Uterus (tissue), 3 donors: ENCODE measurements at regions not wholly inside any gene's neighbourhood (a gene's known extent, or its start where the extent isn't known, plus 50 kb on each side); places are given as distances from the start of the nearest gene placed in this dataset.

Experiments
- DNase-seq, 2 donors: peaks; one replicate each; pipeline ENCODE4 v3.0.0-alpha.2; 2019 to 2020
- H3K27ac ChIP-seq, 2 donors: fragments of 200-600 bp; sonication (generic); 1 replicate in 1 of 2; 2 replicates in 1 of 2; pipeline ENCODE4 v1.5.1; 2016 to 2018
- H3K27me3 ChIP-seq, 2 donors: fragments of 200-600 bp; sonication (generic); one replicate each; pipeline ENCODE4 v1.5.1; 2018 to 2019; ENCODE audit warnings: control low read depth in 1 of 2
- H3K36me3 ChIP-seq, 2 donors: fragments of 200-600 bp; sonication (generic); one replicate each; pipeline ENCODE4 v1.5.1; 2019; ENCODE audit warnings: control low read depth in 1 of 2
- H3K4me1 ChIP-seq, 2 donors: fragments of 200-600 bp; sonication (generic); one replicate each; pipeline ENCODE4 v1.5.1; 2018 to 2019; ENCODE audit warnings: control low read depth in 1 of 2
- H3K4me3 ChIP-seq, 2 donors: fragments of 200-600 bp; sonication (generic); 1 replicate in 1 of 2; 2 replicates in 1 of 2; pipeline ENCODE4 v1.5.1; 2018 to 2019; ENCODE audit warnings: mild to moderate bottlenecking in 1 of 2
- H3K9me3 ChIP-seq, 2 donors: fragments of 200-600 bp; sonication (generic); one replicate each; pipeline ENCODE4 v1.5.1; 2019; ENCODE audit warnings: control low read depth in 1 of 2
- CTCF ChIP-seq, 4 experiments: fragments of 200-600 bp in 2 of 4; fragments of 450-650 bp in 2 of 4; sonication (generic) in 2 of 4; IDR thresholded peaks; one replicate each; pipeline ENCODE4 v1.5.1; 2016 to 2019; ENCODE audit warnings: antibody characterized with exemption in 4 of 4, mild to moderate bottlenecking in 2 of 4, moderate library complexity in 1 of 4
- POLR2A ChIP-seq, 2 donors: fragments of 450-650 bp; IDR thresholded peaks; one replicate each; pipeline ENCODE4 v1.6.1; 2016; ENCODE audit warnings: antibody characterized with exemption in 2 of 2, mild to moderate bottlenecking in 1 of 2, moderate library complexity in 1 of 2
- intact Hi-C: fragments of 100-400 bp; cut with DNase I; formaldehyde crosslinking; loops from one replicate; pipeline ENCODE4 v1.15.1; 2023; ENCODE audit warnings: low total_unique reads
- donor health status: DM: yes; HTN: yes; CAD: no.

- Histone ChIP-seq H3K4me1 (no peaks in the 10 kb centered on the region), H3K27me3 (no peaks in the 10 kb centered on the region), H3K27ac (no peak overlapping the region), H3K9me3 (no peaks in the 10 kb centered on the region), H3K36me3 (no peaks in the 10 kb centered on the region), H3K4me3 (no peak overlapping the region)
- TF ChIP-seq CTCF (IDR thresholded peaks at IDR 0.05): no peak
- no peak for TF ChIP-seq POLR2A (IDR thresholded peaks at IDR 0.05)
- no peak for DNase-seq
- intact Hi-C loops: no loop called here
Measured at GRCh38 chr22:27501191-27501936, 300.2 kb downstream of the MN1 start.

- Histone ChIP-seq H3K4me3 (no peak overlapping the region), H3K9me3 (no peaks in the 10 kb centered on the region), H3K27ac (no peak overlapping the region), H3K36me3 (no peaks in the 10 kb centered on the region), H3K27me3 (no peaks in the 10 kb centered on the region), H3K4me1 (no peaks in the 10 kb centered on the region)
- TF ChIP-seq POLR2A (IDR thresholded peaks at IDR 0.05): no peak
- TF ChIP-seq CTCF (IDR thresholded peaks at IDR 0.05): no peak
- intact Hi-C loops: no loop called here
- DNase-seq: no peak
Measured at GRCh38 chr22:27502327-27502726, 299.2 kb downstream of the MN1 start.

GRCh38 chr22:27504360-27505253 lies 296.9 kb downstream of the MN1 start:
- Histone ChIP-seq H3K9me3 (no peaks in the 10 kb centered on the region), H3K4me1 (no peaks in the 10 kb centered on the region), H3K36me3 (no peaks in the 10 kb centered on the region), H3K27me3 (no peaks in the 10 kb centered on the region), H3K4me3 (no peak overlapping the region), H3K27ac (no peak overlapping the region)
- DNase-seq: no peak
- TF ChIP-seq CTCF (IDR thresholded peaks at IDR 0.05) (no peak), POLR2A (IDR thresholded peaks at IDR 0.05) (no peak)
- intact Hi-C loops: no loop called here

GRCh38 chr22:27507111-27507611 lies 294.4 kb downstream of the MN1 start:
- no peaks in the 10 kb centered on the region for H3K4me1 ChIP-seq
- H3K4me3 ChIP-seq: no peak overlapping the region
- no peak for DNase-seq
- H3K36me3 ChIP-seq: no peaks in the 10 kb centered on the region
- TF ChIP-seq CTCF (IDR thresholded peaks at IDR 0.05) (no peak), POLR2A (IDR thresholded peaks at IDR 0.05) (no peak)
- intact Hi-C loops: no loop called here
- H3K9me3 ChIP-seq: no peaks in the 10 kb centered on the region
- H3K27ac ChIP-seq: no peak overlapping the region
- H3K27me3 ChIP-seq: no peaks in the 10 kb centered on the region
